Activated naive CD8-positive, alpha-beta T cell treated with anti-CD3 and anti-CD28 coated beads, Interleukin-2, amount 10 ng/mL, durations not matched to agents 7 days and 5 days (primary cell): ENCODE measurements at regions not wholly inside any gene's neighbourhood (a gene's known extent, or its start where the extent isn't known, plus 50 kb on each side); places are given as distances from the start of the nearest gene placed in this dataset.

ENCODE experiments used
- ATAC-seq: fragments of 150-1000 bp; cut with Tn5 transposase; one replicate; pipeline ENCODE4 v1.10.0; 2021; ENCODE audit warnings: low read depth, moderate library complexity
- POLR2A ChIA-PET: fragments of 350-600 bp; sonication (Branson Sonifier 250); formaldehyde crosslinking; loops from one replicate; lab custom pipeline; 2021; ENCODE audit warnings: antibody characterized with exemption; lab: Charles Lee
- DNase-seq: peaks from one replicate; pipeline ENCODE4 v3.0.0; 2021
- H3K27ac Mint-ChIP-seq: one replicate; pipeline ENCODE4 v1.8.0; 2022; ENCODE audit warnings: mild to moderate bottlenecking, mixed read lengths
- H3K27me3 Mint-ChIP-seq: one replicate; pipeline ENCODE4 v1.8.0; 2022; ENCODE audit warnings: mild to moderate bottlenecking, moderate library complexity, mixed read lengths
- H3K36me3 Mint-ChIP-seq: one replicate; pipeline ENCODE4 v1.8.0; 2021; ENCODE audit warnings: mild to moderate bottlenecking, mixed read lengths
- H3K4me1 Mint-ChIP-seq: one replicate; pipeline ENCODE4 v1.8.0; 2021; ENCODE audit warnings: mixed read lengths
- H3K4me3 Mint-ChIP-seq: one replicate; pipeline ENCODE4 v1.8.0; 2022; ENCODE audit warnings: mild to moderate bottlenecking, moderate library complexity, mixed read lengths
- H3K9me3 Mint-ChIP-seq: one replicate; pipeline ENCODE4 v1.8.0; 2021; ENCODE audit warnings: mixed read lengths

DNA sequence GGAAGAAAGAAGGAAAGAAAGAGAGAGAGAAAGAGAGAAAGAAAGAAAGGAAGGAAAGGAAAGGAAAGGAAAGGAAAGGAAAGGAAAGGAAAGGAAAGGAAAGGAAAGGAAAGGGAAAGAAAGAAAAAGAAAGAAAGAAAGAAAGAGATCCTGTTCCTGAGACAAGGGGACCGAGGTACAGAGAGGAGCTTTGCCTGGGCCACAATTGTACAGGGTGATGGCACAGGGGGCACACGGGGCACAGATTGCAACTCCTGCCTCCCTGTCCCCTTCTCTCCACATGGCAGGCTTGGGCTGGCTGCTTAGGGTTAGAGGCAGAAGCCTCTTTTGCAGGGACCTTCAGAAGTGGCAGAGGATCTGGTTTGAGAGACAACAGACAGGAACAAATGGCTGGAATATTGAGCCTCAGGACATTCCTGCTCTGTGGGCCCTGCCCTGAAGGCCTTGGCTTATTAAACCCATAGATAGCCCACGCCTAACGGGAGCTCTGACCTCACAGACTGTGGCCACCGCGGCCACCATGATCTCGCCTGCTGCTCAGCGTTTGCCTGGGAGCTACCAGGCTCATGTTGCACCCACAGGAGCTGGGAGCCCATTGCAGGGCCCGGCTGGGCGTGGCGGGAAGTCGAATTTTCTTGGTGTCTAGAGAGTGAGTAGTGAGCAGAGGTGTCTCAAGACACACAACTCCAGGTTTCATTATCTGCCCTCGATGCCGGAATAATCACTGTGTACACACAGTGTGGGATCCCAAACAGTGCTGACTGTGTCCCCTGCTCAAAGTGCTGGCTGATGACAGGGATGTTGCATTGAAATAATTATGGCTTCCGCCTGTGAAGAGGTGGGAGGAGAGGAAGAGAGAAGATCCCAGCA, 147.9 kb upstream of the NCOR2 start:
- H3K36me3 Mint-ChIP-seq: no peaks in the 10 kb centered on the region
- H3K27ac Mint-ChIP-seq: peak overlapping the region; percentile 52
- H3K4me3 Mint-ChIP-seq: no peak overlapping the region
- POLR2A ChIA-PET: interaction anchor here (0.6 kb wide), 1 partner anchor 387 kb away, joined by 3 read pairs; no protein-coding TSS in a partner anchor
- H3K9me3 Mint-ChIP-seq: no peaks in the 10 kb centered on the region
- ATAC-seq (no peak), DNase-seq (no peak)
- H3K27me3 Mint-ChIP-seq: no peaks in the 10 kb centered on the region
- H3K4me1 Mint-ChIP-seq: peaks cover 27% of the 10 kb centered on the region

GRCh38 chr12:124713436-124714082, 146.1 kb upstream of the NCOR2 start:
- Mint-ChIP-seq H3K36me3 (no peaks in the 10 kb centered on the region), H3K9me3 (no peaks in the 10 kb centered on the region), H3K27ac (peak overlapping the region; percentile 94), H3K4me1 (peaks cover 25% of the 10 kb centered on the region), H3K27me3 (no peaks in the 10 kb centered on the region), H3K4me3 (peak overlapping the region; percentile 76)
- DNase-seq (peak; percentile 57), ATAC-seq (peak; percentile 93)
- POLR2A ChIA-PET: interaction anchor here (1.0 kb wide), 1 partner anchor 19 kb away, joined by 3 read pairs; no protein-coding TSS in a partner anchor

- Mint-ChIP-seq H3K4me1 (peaks cover 25% of the 10 kb centered on the region), H3K27me3 (no peaks in the 10 kb centered on the region), H3K9me3 (no peaks in the 10 kb centered on the region), H3K4me3 (peak overlapping the region; percentile 76), H3K36me3 (no peaks in the 10 kb centered on the region), H3K27ac (peak overlapping the region; percentile 94)
- no peak for ATAC-seq
- DNase-seq: no peak
- POLR2A ChIA-PET: interaction anchor here (1.0 kb wide), 1 partner anchor 19 kb away, joined by 3 read pairs; no protein-coding TSS in a partner anchor
These were observed 145.6 kb upstream of the NCOR2 start for GRCh38 chr12:124713041-124713435.

DNA sequence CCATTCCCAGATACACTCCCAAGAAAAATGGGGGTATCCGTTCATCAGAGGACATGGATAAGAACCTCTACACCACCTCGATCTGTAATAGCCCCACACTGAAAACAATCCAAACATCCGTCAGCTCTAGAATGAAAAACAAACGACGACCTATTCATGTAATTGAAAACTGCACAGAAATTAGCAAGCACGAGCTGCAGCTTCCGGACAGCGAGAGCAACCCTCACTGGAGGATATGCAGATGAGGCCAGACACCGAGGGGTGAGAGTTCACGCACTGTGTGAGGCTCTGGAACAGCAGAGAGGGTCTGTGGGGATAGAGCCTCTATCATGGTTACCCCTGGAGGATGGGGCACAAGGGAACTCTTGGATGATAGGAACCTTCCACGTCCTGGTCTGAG, 143.9 kb upstream of the NCOR2 start:
- Mint-ChIP-seq H3K36me3 (no peaks in the 10 kb centered on the region), H3K9me3 (no peaks in the 10 kb centered on the region), H3K27ac (no peak overlapping the region), H3K27me3 (no peaks in the 10 kb centered on the region), H3K4me3 (no peak overlapping the region), H3K4me1 (peaks cover 22% of the 10 kb centered on the region)
- no peak for DNase-seq
- POLR2A ChIA-PET: interaction anchor here (1.1 kb wide), 1 partner anchor 14 kb away, joined by 3 read pairs; no protein-coding TSS in a partner anchor
- no peak for ATAC-seq

GRCh38 chr12:124709722-124710687, 142.6 kb upstream of the NCOR2 start:
- DNase-seq (no peak), ATAC-seq (no peak)
- Mint-ChIP-seq H3K4me3 (no peak overlapping the region), H3K4me1 (peaks cover 17% of the 10 kb centered on the region), H3K9me3 (no peaks in the 10 kb centered on the region), H3K27me3 (peaks cover 3% of the 10 kb centered on the region), H3K27ac (no peak overlapping the region), H3K36me3 (no peaks in the 10 kb centered on the region)
- POLR2A ChIA-PET: no interaction called here

GRCh38 chr12:124707316-124707715, 139.9 kb upstream of the NCOR2 start:
- peaks cover 3% of the 10 kb centered on the region for H3K27me3 Mint-ChIP-seq
- ATAC-seq (no peak), DNase-seq (no peak)
- no peak overlapping the region for H3K27ac Mint-ChIP-seq
- H3K4me1 Mint-ChIP-seq: peaks cover 2% of the 10 kb centered on the region
- no peaks in the 10 kb centered on the region for H3K9me3 Mint-ChIP-seq
- H3K36me3 Mint-ChIP-seq: no peaks in the 10 kb centered on the region
- POLR2A ChIA-PET: interaction anchor here (1.1 kb wide), 1 partner anchor 13 kb away, joined by 3 read pairs; no protein-coding TSS in a partner anchor
- no peak overlapping the region for H3K4me3 Mint-ChIP-seq

DNA sequence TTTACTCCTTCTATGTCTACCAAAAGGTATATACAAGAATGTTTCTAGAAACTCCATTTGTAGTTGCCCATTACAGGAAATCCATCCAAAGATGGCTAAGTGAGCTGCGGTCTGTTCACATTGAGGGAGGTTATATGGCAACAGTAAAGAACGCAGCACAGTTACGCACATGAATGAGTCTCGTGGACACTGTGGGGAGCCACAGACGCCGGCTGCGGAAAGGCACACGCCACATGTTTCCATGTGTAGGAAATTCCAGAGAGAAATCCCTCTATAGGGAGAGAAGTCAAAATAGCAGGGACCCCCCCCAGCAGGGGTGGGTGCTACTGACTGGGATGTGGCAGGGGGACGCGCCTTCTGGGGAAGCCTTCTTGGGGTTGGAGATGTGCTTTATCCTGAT, 139.0 kb upstream of the NCOR2 start:
- DNase-seq: no peak
- Mint-ChIP-seq H3K36me3 (no peaks in the 10 kb centered on the region), H3K9me3 (no peaks in the 10 kb centered on the region), H3K27me3 (peaks cover 3% of the 10 kb centered on the region), H3K4me3 (no peak overlapping the region), H3K27ac (no peak overlapping the region), H3K4me1 (peaks cover 2% of the 10 kb centered on the region)
- POLR2A ChIA-PET: no interaction called here
- no peak for ATAC-seq

DNA sequence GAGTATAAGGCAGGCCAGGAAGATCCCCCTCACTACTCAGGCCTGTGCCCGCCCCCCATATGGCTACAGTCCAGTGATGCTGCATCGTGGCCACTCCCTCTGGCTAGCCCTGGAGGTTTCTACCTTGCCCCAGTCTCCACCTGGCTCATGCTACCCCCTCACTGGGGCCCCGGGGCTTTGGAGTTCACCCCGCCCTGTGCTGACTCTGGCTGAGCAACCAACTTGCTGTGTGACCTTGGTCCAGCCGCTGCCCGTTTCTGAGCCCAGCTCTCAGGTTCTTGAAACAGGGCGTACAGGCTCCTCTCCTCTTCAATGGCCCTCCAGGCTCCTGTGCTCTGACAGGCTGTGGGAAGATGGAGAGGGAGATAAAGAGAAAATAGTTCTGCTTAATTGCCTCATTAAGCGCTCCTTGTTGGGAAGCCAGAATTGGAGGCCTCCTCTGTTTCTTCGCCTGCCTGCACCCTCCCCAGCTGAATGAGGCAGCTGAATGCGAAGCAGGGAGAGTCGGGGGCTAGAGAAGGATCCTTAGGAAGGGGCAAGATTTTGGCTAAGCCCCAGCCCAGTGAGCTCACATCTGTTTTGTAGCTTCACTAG, 138.2 kb upstream of the NCOR2 start:
- DNase-seq (no peak), ATAC-seq (no peak)
- H3K36me3 Mint-ChIP-seq: no peaks in the 10 kb centered on the region
- no peaks in the 10 kb centered on the region for H3K9me3 Mint-ChIP-seq
- H3K27me3 Mint-ChIP-seq: peaks cover 3% of the 10 kb centered on the region
- H3K4me3 Mint-ChIP-seq: no peak overlapping the region
- H3K4me1 Mint-ChIP-seq: peaks cover 2% of the 10 kb centered on the region
- H3K27ac Mint-ChIP-seq: no peak overlapping the region
- POLR2A ChIA-PET: no interaction called here

DNA sequence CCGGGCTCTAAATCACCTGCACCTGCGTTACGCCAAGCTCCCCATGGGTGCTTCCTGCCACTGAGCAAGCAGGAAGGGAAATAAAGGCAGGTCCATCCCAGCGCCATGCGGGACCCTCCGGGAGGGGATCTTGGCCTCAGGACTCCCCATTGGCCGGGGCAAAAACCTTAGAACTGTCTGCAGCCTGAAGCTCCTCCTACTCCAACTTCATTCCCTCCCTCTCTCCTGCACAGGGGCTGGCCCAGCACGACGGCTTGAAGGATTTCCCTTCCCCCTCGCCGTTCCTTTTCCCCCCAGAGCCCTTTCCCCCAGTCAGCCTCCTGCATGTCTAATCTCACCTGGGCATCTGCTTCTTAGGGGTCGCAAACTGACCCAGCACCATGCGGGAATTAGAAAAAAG, 137.2 kb upstream of the NCOR2 start:
- Mint-ChIP-seq H3K27me3 (peaks cover 3% of the 10 kb centered on the region), H3K4me3 (no peak overlapping the region), H3K27ac (no peak overlapping the region), H3K4me1 (peaks cover 2% of the 10 kb centered on the region), H3K36me3 (no peaks in the 10 kb centered on the region), H3K9me3 (no peaks in the 10 kb centered on the region)
- ATAC-seq: no peak
- POLR2A ChIA-PET: no interaction called here
- DNase-seq: no peak

DNA sequence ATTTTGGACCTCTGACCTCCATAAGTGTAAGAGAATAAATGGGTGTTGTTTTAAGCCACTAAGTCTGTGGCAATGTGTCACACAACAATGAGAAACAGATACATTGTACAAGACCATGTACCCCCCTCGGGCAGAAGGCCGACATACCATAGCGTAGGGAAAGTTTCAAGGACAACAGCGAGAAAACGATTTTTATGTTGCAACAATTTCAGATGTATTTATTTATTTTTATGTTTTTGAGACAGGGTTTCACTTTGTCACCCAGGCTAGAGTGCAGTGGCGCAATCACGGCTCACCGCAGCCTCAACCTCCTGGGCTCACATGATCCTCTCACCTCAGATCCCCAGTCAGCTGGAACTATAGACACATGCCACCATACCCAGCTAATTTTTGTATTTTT, 136.4 kb upstream of the NCOR2 start:
- DNase-seq (no peak), ATAC-seq (no peak)
- H3K36me3 Mint-ChIP-seq: no peaks in the 10 kb centered on the region
- POLR2A ChIA-PET: no interaction called here
- peaks cover 8% of the 10 kb centered on the region for H3K27me3 Mint-ChIP-seq
- no peaks in the 10 kb centered on the region for H3K9me3 Mint-ChIP-seq
- no peak overlapping the region for H3K27ac Mint-ChIP-seq
- H3K4me3 Mint-ChIP-seq: no peak overlapping the region
- peaks cover 2% of the 10 kb centered on the region for H3K4me1 Mint-ChIP-seq

DNA sequence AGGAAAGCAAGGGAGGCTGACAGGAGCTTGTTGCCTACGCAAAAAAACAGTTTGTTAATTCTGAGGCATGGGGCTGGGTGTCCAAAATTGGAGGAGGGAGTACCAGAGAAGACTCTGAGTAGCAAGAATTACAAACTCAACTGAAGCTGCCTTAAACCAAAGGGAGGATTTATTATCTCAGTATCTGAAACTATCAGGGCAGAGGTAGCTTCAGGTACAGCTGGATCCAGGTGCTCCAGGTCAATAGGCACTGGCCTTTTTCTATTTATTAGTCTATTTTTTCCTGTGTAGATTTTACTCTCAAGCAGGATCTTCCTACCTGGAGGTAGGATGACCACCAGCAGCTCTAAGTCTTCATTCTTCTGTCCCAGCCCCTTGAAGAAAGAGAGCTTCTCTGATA, 135.3 kb upstream of the NCOR2 start:
- no peaks in the 10 kb centered on the region for H3K36me3 Mint-ChIP-seq
- peaks cover 8% of the 10 kb centered on the region for H3K27me3 Mint-ChIP-seq
- DNase-seq: no peak
- no peak for ATAC-seq
- H3K9me3 Mint-ChIP-seq: no peaks in the 10 kb centered on the region
- no peak overlapping the region for H3K4me3 Mint-ChIP-seq
- POLR2A ChIA-PET: no interaction called here
- H3K27ac Mint-ChIP-seq: peak overlapping the region; percentile 24
- H3K4me1 Mint-ChIP-seq: peaks cover 2% of the 10 kb centered on the region

GRCh38 chr12:124700810-124701592, 133.6 kb upstream of the NCOR2 start:
- ATAC-seq: no peak
- Mint-ChIP-seq H3K4me3 (no peak overlapping the region), H3K27me3 (peaks cover 12% of the 10 kb centered on the region)

More at GRCh38 chr12:124700810-124701592, 133.6 kb upstream of the NCOR2 start:
- no peak for DNase-seq
- Mint-ChIP-seq H3K4me1 (peaks cover 2% of the 10 kb centered on the region), H3K36me3 (no peaks in the 10 kb centered on the region), H3K27ac (no peak overlapping the region), H3K9me3 (no peaks in the 10 kb centered on the region)
- POLR2A ChIA-PET: no interaction called here
